ENCODE measurements at regions not wholly inside any gene's neighbourhood (a gene's known extent, or its start where the extent isn't known, plus 50 kb on each side); places are given as distances from the start of the nearest gene placed in this dataset.

GRCh38 chr12:27185234-27186021 is 58.7 kb upstream of the STK38L start:
- TF ChIP-seq, protein P1, sequence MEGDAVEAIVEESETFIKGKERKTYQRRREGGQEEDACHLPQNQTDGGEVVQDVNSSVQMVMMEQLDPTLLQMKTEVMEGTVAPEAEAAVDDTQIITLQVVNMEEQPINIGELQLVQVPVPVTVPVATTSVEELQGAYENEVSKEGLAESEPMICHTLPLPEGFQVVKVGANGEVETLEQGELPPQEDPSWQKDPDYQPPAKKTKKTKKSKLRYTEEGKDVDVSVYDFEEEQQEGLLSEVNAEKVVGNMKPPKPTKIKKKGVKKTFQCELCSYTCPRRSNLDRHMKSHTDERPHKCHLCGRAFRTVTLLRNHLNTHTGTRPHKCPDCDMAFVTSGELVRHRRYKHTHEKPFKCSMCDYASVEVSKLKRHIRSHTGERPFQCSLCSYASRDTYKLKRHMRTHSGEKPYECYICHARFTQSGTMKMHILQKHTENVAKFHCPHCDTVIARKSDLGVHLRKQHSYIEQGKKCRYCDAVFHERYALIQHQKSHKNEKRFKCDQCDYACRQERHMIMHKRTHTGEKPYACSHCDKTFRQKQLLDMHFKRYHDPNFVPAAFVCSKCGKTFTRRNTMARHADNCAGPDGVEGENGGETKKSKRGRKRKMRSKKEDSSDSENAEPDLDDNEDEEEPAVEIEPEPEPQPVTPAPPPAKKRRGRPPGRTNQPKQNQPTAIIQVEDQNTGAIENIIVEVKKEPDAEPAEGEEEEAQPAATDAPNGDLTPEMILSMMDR (conservative IDR thresholded peaks at IDR 0.05) = no peak
- no peak for TF ChIP-seq ZFX (IDR thresholded peaks at IDR 0.05)
- H3K27ac ChIP-seq = no peak overlapping the region

- TF ChIP-seq, protein P1 (conservative IDR thresholded peaks at IDR 0.05) = no peak
- TF ChIP-seq ZFX (IDR thresholded peaks at IDR 0.05) = no peak
- H3K27ac ChIP-seq = no peak overlapping the region
These were observed 57.9 kb upstream of the STK38L start for GRCh38 chr12:27186022-27186839.

GRCh38 chr12:27187697-27188096 is 56.4 kb upstream of the STK38L start:
- TF ChIP-seq, protein P1 (conservative IDR thresholded peaks at IDR 0.05) = no peak
- no peak for TF ChIP-seq ZFX (IDR thresholded peaks at IDR 0.05)
- no peak overlapping the region for H3K27ac ChIP-seq

DNA sequence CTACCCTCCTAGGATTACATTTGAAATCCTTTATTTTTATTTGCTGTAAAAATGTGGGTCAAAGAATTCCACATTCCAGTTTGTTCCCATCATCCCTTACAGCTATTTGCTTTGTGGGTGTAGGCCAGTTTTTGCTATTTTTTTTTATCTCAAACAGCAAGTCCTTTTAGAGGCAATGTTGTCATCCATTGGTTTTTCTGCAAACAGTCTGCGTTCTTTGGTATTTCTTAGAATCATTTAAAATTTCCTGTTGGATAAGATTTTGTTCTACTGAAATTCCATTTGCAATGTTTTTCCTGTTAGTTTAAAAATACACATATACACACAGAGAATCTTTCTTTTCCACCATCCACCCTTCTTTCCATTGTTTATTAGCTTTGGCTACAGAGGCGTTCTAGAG is 53.3 kb upstream of the STK38L start:
- no peak overlapping the region for H3K27ac ChIP-seq
- TF ChIP-seq, protein P1 (conservative IDR thresholded peaks at IDR 0.05) = no peak
- TF ChIP-seq ZFX (IDR thresholded peaks at IDR 0.05) = no peak

GRCh38 chr12:27191531-27191930 is 52.6 kb upstream of the STK38L start:
- no peak for TF ChIP-seq ZFX (IDR thresholded peaks at IDR 0.05)
- TF ChIP-seq, protein P1 (conservative IDR thresholded peaks at IDR 0.05) = no peak
- H3K27ac ChIP-seq = no peak overlapping the region

GRCh38 chr12:27192118-27192802 is 51.8 kb upstream of the STK38L start:
- TF ChIP-seq, protein P1 (conservative IDR thresholded peaks at IDR 0.05) = no peak
- TF ChIP-seq ZFX (IDR thresholded peaks at IDR 0.05) = no peak
- no peak overlapping the region for H3K27ac ChIP-seq
